ENCODE measurements at regions not wholly inside any gene's neighbourhood (a gene's known extent, or its start where the extent isn't known, plus 50 kb on each side); places are given as distances from the start of the nearest gene placed in this dataset.

GRCh38 chr6:11902527-11902926 lies 109.6 kb upstream of the HIVEP1 start:
- Mint-ChIP-seq H3K9me3 (ENCODE audit: unreplicated experiment) (peaks cover 10% of the 10 kb centered on the region), H3K36me3 (ENCODE audit: unreplicated experiment) (peaks cover 4% of the 10 kb centered on the region), H3K27me3 (ENCODE audit: unreplicated experiment) (no peaks in the 10 kb centered on the region), H3K4me1 (ENCODE audit: unreplicated experiment) (peaks cover 6% of the 10 kb centered on the region), H3K27ac (ENCODE audit: unreplicated experiment) (no peak overlapping the region), H3K4me3 (ENCODE audit: unreplicated experiment) (no peak overlapping the region)
- no peak for TF ChIP-seq CTCF (IDR thresholded peaks at IDR 0.05)
- no peak for DNase-seq (ENCODE audit: extremely low spot score, unreplicated experiment)

GRCh38 chr6:11900662-11901598 lies 111.2 kb upstream of the HIVEP1 start:
- Mint-ChIP-seq H3K9me3 (ENCODE audit: unreplicated experiment) (peaks cover 16% of the 10 kb centered on the region), H3K27me3 (ENCODE audit: unreplicated experiment) (no peaks in the 10 kb centered on the region), H3K36me3 (ENCODE audit: unreplicated experiment) (peaks cover 4% of the 10 kb centered on the region), H3K27ac (ENCODE audit: unreplicated experiment) (no peak overlapping the region), H3K4me1 (ENCODE audit: unreplicated experiment) (peaks cover 6% of the 10 kb centered on the region), H3K4me3 (ENCODE audit: unreplicated experiment) (no peak overlapping the region)
- no peak for DNase-seq (ENCODE audit: extremely low spot score, unreplicated experiment)
- no peak for TF ChIP-seq CTCF (IDR thresholded peaks at IDR 0.05)

- H3K27ac Mint-ChIP-seq (ENCODE audit: unreplicated experiment): no peak overlapping the region
- no peak overlapping the region for H3K4me3 Mint-ChIP-seq (ENCODE audit: unreplicated experiment)
- H3K9me3 Mint-ChIP-seq (ENCODE audit: unreplicated experiment): peaks cover 20% of the 10 kb centered on the region
- peaks cover 6% of the 10 kb centered on the region for H3K4me1 Mint-ChIP-seq (ENCODE audit: unreplicated experiment)
- no peak for DNase-seq (ENCODE audit: extremely low spot score, unreplicated experiment)
- H3K36me3 Mint-ChIP-seq (ENCODE audit: unreplicated experiment): peaks cover 4% of the 10 kb centered on the region
- TF ChIP-seq CTCF (IDR thresholded peaks at IDR 0.05): no peak
- H3K27me3 Mint-ChIP-seq (ENCODE audit: unreplicated experiment): no peaks in the 10 kb centered on the region
Measured at GRCh38 chr6:11899645-11900044, 112.5 kb upstream of the HIVEP1 start.

- H3K4me3 Mint-ChIP-seq (ENCODE audit: unreplicated experiment): no peak overlapping the region
- TF ChIP-seq CTCF (IDR thresholded peaks at IDR 0.05): no peak
- H3K9me3 Mint-ChIP-seq (ENCODE audit: unreplicated experiment): peaks cover 16% of the 10 kb centered on the region
- peaks cover 7% of the 10 kb centered on the region for H3K4me1 Mint-ChIP-seq (ENCODE audit: unreplicated experiment)
- H3K27me3 Mint-ChIP-seq (ENCODE audit: unreplicated experiment): no peaks in the 10 kb centered on the region
- H3K27ac Mint-ChIP-seq (ENCODE audit: unreplicated experiment): no peak overlapping the region
- H3K36me3 Mint-ChIP-seq (ENCODE audit: unreplicated experiment): peaks cover 3% of the 10 kb centered on the region
- no peak for DNase-seq (ENCODE audit: extremely low spot score, unreplicated experiment)
Measured at GRCh38 chr6:11894212-11894611, 115.6 kb upstream of the ADTRP start.

- Mint-ChIP-seq H3K27me3 (ENCODE audit: unreplicated experiment) (no peaks in the 10 kb centered on the region), H3K4me3 (ENCODE audit: unreplicated experiment) (no peak overlapping the region), H3K4me1 (ENCODE audit: unreplicated experiment) (peaks cover 10% of the 10 kb centered on the region), H3K9me3 (ENCODE audit: unreplicated experiment) (peaks cover 19% of the 10 kb centered on the region), H3K36me3 (ENCODE audit: unreplicated experiment) (peaks cover 3% of the 10 kb centered on the region), H3K27ac (ENCODE audit: unreplicated experiment) (no peak overlapping the region)
- no peak for DNase-seq (ENCODE audit: extremely low spot score, unreplicated experiment)
- TF ChIP-seq CTCF (IDR thresholded peaks at IDR 0.05): no peak
Measured at GRCh38 chr6:11891547-11891946, 112.9 kb upstream of the ADTRP start.
